HG02571 (cell line): ENCODE measurements at regions not wholly inside any gene's neighbourhood (a gene's known extent, or its start where the extent isn't known, plus 50 kb on each side); places are given as distances from the start of the nearest gene placed in this dataset.
"Not testable (repeated sequence)": the region's sequence is repeated elsewhere in the genome, so short reads cannot be mapped to it uniquely, and the experiment has no call there.

Experiments
- ATAC-seq: cut with Tn5 transposase; IDR thresholded peaks from one replicate; pipeline ENCODE4 v1.9.1; 2021; ENCODE audit warnings: mild to moderate bottlenecking, moderate library complexity; ENCODE audit not compliant: unreplicated experiment

DNA sequence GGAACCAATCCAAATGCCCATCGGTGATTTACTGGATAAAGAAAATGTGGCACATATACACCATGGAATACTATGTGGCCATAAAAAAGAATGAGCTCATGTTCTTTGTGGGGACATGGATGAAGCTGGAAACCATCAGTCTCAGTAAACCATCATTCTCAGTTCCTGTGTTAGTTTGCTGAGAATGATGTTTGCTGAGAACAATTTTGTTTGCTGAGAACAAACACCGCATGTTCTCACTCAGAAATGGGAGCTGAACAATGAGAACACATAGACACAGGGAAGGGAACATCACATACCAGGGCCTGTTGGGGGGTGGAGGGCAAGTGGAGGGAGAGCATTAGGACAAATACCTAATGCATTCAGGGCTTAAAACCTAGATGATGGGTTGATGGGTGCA, 185.5 kb downstream of the ANXA1 start:
- not testable (repeated sequence) for ATAC-seq

GRCh38 chr9:73344060-73344459, 192.4 kb downstream of the ANXA1 start:
- no peak for ATAC-seq

DNA sequence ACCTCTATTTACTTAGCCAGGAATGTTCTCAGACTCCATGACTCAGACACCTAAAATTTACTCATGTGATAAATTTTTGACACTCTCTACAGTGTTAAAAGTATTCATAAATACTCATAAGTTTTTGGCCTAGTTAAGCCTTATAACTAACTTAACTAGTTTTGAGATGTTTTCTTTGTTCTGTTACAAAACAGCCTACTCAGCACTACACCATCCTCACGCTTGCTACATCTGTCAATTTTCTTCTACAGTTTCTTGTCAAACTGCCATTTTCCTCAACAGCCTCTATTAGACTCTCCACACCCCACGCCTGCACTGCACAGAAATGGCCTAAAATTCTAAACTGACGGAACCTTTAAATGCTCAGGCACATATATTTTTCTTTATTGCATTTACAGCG, 195.5 kb downstream of the ANXA1 start:
- ATAC-seq = no peak

DNA sequence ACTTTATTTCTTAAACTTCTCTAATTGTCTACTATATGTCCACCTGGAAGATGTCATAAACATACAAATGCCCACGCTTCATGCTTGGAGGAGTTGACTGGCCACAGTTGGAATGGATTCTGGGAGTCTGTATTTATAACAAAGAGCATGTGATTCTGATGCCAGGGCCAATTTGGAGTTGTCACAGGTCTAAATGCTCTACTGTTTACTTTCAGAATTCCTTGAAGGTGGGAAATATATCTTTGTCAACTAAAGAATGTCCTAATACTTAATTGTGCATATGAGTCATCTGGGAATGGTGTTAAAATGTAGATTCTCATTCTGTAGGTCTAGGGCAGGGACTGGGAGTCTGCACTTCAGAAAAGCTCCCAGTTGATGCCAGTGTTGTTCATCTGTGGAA, 196.1 kb downstream of the ANXA1 start:
- no peak for ATAC-seq

DNA sequence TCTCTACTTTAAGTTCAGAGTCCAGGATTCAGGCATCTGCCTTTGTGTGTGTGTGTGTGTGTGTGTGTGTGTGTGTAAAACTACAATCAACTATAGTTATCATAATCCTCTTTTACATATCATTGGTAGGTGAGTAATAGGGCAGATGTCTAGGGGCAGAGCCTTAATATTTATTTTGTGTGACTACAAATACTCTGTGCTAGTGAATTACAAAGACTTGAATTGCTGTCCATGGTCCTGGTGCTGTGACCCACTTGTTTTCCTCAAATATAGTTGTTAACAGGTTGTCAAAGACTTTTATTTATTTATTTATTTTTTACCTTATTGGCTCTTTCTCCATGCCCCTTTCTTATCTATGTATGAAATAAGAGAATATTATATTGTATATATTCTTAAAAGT, 196.8 kb downstream of the ANXA1 start:
- ATAC-seq = no peak

- no peak for ATAC-seq
Observed at GRCh38 chr9:73349476-73349875, 197.8 kb downstream of the ANXA1 start.

GRCh38 chr9:73357607-73358006, 205.9 kb downstream of the ANXA1 start:
- no peak for ATAC-seq

DNA sequence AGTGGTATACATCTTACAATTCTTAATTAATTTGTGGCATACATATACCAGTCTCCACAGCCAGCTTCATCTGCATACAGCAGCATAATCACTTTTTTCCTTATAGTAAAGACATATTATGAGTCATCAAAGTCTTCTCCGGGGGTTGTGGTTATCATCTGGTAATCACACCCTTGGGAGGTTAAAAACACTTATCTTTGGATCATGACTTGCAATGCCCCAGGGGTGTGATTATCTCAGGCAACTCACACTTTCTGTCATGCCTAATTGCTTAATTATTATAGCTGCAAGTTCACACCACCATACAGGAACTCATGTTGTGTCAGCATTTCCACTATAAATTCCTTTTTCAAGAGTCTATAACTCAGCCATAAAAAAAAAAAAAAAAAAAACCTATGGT, 218.4 kb downstream of the ANXA1 start:
- no peak for ATAC-seq

GRCh38 chr9:73371801-73372200, 220.1 kb downstream of the ANXA1 start:
- no peak for ATAC-seq

DNA sequence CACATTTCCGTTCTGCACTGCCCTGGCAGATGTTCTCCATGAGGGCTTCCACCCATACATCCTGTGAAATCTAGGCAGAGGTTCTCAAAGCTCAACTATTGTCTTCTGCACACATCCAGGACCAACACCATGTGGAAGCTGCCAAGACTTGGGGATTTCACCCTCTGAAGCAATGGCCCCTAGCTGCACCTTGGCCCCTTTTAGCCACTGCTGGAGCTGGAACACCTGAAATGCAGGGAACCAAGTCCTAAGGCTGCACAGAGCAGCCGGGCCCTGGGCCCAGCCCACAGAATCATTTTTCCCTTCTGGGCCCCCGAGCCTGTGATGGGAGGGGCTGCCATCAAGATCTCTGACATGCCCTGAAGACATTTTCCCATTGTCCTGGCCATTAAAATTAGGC, 228.7 kb downstream of the ANXA1 start:
- no peak for ATAC-seq

DNA sequence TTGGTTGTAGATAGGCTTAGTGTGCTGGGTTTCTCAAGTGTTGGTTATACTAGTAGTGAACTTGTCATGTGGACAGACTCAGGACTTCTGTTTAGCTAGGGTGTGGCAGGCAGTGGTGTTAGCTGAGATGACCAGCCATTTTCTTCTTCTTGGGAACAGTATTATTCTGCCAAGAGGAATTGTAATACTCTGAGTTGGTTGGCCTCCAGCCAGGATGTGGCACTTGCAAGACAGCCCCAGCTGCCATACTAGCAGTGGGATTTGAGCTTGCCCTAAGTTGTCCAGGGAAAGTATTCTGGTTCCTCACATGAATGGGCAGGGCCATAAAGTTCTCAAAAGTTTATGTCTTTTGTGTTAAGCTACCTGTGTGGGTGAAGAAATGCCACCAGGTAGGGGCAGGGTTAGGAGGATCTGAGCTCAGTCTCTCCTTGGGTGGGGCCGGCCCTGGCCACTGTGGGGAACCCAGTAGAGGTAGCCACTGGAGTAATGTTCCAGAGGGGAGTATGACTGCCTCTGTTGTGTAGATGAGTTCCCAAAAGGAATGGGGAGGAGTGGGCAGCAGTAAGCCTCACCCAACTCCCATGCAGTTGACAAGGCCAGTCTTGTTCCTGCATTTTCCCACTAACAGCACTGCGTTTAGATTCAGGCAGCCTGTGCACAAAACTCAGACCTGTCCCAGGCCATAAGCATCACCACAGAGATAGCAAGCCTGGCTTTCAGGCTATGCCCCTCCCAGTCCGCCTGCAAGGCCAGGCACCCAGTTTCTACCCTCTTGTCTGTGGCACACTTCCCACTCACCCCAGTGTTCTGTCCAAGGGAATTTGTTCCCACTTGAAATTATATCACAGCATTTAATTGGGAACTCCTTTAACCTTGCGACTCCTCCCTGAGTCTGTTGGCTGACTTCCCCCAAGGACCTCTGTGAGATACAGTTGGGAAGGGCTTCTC, 250.7 kb downstream of the ANXA1 start:
- ATAC-seq = no peak

GRCh38 chr9:73411494-73411893, 259.8 kb downstream of the ANXA1 start:
- ATAC-seq = no peak

- ATAC-seq = no peak
Observed at GRCh38 chr9:73412874-73413273, 261.2 kb downstream of the ANXA1 start.

DNA sequence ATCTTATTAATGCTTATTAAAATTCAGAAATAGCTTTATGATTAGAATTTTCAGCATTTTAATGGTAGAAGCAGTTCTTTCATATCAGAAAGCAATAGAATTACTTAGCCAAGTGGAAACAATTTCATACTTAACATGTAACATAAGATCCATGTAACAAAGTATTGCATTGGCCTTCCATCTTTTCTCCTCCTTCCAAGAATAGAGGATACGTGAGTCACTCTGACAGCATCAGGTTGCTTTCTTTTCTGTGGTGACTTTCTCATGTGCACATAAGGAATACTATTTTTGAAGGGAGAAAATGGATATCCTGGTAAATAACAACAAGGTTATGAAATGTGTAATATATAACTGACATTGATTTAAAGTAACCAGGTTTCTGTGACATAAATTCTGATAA, 272.2 kb downstream of the ANXA1 start:
- no peak for ATAC-seq

GRCh38 chr9:73426269-73426668, 274.6 kb downstream of the ANXA1 start:
- no peak for ATAC-seq

DNA sequence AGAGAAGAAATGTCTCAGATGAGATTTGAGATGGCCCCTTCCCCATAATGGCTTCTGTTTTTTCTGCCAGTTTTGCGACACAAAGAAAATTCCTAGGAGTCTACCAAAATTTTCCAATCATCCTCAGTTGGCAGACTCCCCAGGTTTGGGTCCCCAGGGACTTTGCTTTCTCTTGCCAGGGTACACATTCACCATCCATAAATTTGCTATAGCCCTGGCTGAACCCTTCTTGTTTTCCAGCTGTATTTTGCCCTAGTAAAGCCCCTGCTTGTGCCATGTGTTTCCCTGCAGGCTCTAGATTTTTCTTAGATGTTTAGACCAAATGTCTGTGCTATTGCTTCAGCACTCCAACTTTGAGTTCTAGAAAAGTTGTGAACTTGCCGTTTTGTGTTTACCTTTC, 283.2 kb downstream of the ANXA1 start:
- ATAC-seq = no peak

GRCh38 chr9:73437758-73438157, 286.1 kb downstream of the ANXA1 start:
- peak; percentile 68 for ATAC-seq

GRCh38 chr9:73439839-73440238, 288.2 kb downstream of the ANXA1 start:
- not testable (repeated sequence) for ATAC-seq

- no peak for ATAC-seq
Observed at GRCh38 chr9:73441223-73441622, 289.6 kb downstream of the ANXA1 start.

- ATAC-seq = no peak
Observed at GRCh38 chr9:73441890-73442818, 290.5 kb downstream of the ANXA1 start.

GRCh38 chr9:73444821-73445220, 293.2 kb downstream of the ANXA1 start:
- ATAC-seq = no peak

DNA sequence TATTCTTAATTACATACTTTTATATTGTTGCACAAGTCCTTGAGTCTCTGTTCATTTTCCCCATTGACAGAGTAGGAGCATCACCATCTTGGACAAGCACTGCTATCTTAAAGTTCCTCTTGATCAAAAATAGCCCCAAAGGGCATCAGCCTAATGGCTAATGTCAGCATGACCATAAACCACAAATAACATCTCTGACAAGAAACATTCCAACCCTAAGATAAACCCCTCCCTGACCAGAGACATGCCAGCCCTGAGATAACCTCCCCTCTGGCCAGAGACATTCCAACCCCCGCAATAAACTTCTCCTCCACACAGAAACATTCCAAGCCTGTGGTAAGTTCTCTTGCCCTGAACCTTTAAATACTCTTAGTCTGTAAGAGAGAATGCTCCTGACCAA, 293.7 kb downstream of the ANXA1 start:
- not testable (repeated sequence) for ATAC-seq
